GM12878 (cell line): ENCODE measurements at regions not wholly inside any gene's neighbourhood (a gene's known extent, or its start where the extent isn't known, plus 50 kb on each side); places are given as distances from the start of the nearest gene placed in this dataset.

ENCODE experiments used
- ATAC-seq: fragments of 200-7000 bp; cut with Tn5 transposase; 3 replicates; pipeline ENCODE4 v1.9.1; 2020; ENCODE audit warnings: mild to moderate bottlenecking, moderate library complexity
- BruUV-seq: library from RNA; stranded (reverse); fragments of 400-500 nt; replicated peaks from 2 replicates; lab custom pipeline; 2021; lab: Mats Ljungman, UMichigan
- CTCF ChIA-PET: fragments of 300-600 bp; sonication (Branson Sonifier 250); formaldehyde crosslinking; extraction: SDS; loops from one replicate; lab custom pipeline; 2021; ENCODE audit warnings: inconsistent platforms; lab: Yijun Ruan, JAX
- POLR2A ChIA-PET: fragments of 350-600 bp; formaldehyde crosslinking; extraction: SDS; loops from one replicate; lab custom pipeline; 2021; ENCODE audit warnings: inconsistent platforms; lab: Charles Lee
- RAD21 ChIA-PET: fragments of 300-600 bp; sonication (Branson Sonifier 250); formaldehyde crosslinking; loops from one replicate; lab custom pipeline; 2023; ENCODE audit warnings: antibody characterized with exemption; ENCODE audit not compliant: unreplicated experiment; lab: Charles Lee
- SMC1A ChIA-PET: fragments of 300-600 bp; sonication (Branson Sonifier 250); formaldehyde crosslinking; loops from one replicate; lab custom pipeline; 2023; ENCODE audit not compliant: unreplicated experiment, uncharacterized antibody; lab: Charles Lee
- DNase-seq: peaks from one replicate; pipeline ENCODE4 v3.0.0-alpha.2; 2011; ENCODE audit warnings: low read depth, low spot score
- FAIRE-seq: peaks from 3 replicates; lab custom pipeline; 2011; peaks lifted over from hg19 to GRCh38; lab: Jason Lieb, UNC
- H2AFZ ChIP-seq: 2 replicates; pipeline ENCODE4 v1.6.0; 2011; ENCODE audit warnings: low read depth, low read length, control low read depth; ENCODE audit not compliant: control insufficient read depth
- H3K27ac ChIP-seq: 2 replicates; pipeline ENCODE4 v1.5.1; 2011; ENCODE audit warnings: control low read depth; ENCODE audit not compliant: control insufficient read depth, insufficient read depth
- H3K27me3 ChIP-seq, 2 experiments: replicated peaks in 1 of 2; 2 replicates each; pipeline versions ENCODE4 v1.6.0 to v1.6.1; 2011; ENCODE audit warnings: low read length in 1 of 2; ENCODE audit not compliant: control insufficient read depth in 2 of 2, insufficient read depth in 2 of 2
- H3K36me3 ChIP-seq, 2 experiments: 2 replicates each; pipeline ENCODE4 v1.5.1; 2011; ENCODE audit warnings: low read length in 1 of 2; ENCODE audit not compliant: control insufficient read depth in 2 of 2, insufficient read depth in 2 of 2
- H3K4me1 ChIP-seq: 2 replicates; pipeline ENCODE4 v1.6.1; 2011; ENCODE audit warnings: mild to moderate bottlenecking, low read length, moderate library complexity, mixed read lengths; ENCODE audit not compliant: control insufficient read depth, insufficient read depth
- H3K4me2 ChIP-seq: 2 replicates; pipeline ENCODE4 v1.6.0; 2011; ENCODE audit warnings: control low read depth; ENCODE audit not compliant: control insufficient read depth, insufficient read depth
- H3K4me3 ChIP-seq: fragments of 200-600 bp; sonication (generic); 2 replicates; pipeline ENCODE4 v1.5.1; 2016
- H3K79me2 ChIP-seq: 2 replicates; pipeline ENCODE4 v1.6.0; 2011; ENCODE audit warnings: low read length; ENCODE audit not compliant: control insufficient read depth, insufficient read depth
- H3K9ac ChIP-seq: 2 replicates; pipeline ENCODE4 v1.8.0; 2011; ENCODE audit warnings: low read length, control low read depth, mixed read lengths; ENCODE audit not compliant: control insufficient read depth, insufficient read depth
- H3K9me3 ChIP-seq: replicated peaks from 3 replicates; pipeline ENCODE4 v1.5.1; 2011; ENCODE audit warnings: mild to moderate bottlenecking, low read length; ENCODE audit not compliant: control insufficient read depth, insufficient read depth
- H4K20me1 ChIP-seq: 2 replicates; pipeline ENCODE4 v1.6.0; 2011; ENCODE audit not compliant: control insufficient read depth, insufficient read depth
- E4F1 ChIP-seq: fragments of 450-650 bp; IDR thresholded peaks from 2 replicates; pipeline ENCODE4 v1.6.1; 2018; ENCODE audit warnings: borderline replicate concordance, mild to moderate bottlenecking; ENCODE audit not compliant: partially characterized antibody
- ELK1 ChIP-seq: IDR thresholded peaks from 2 replicates; pipeline ENCODE4 v1.6.1; 2012; ENCODE audit warnings: low read depth, low read length, improper control_type of control experiment
- IRF3 ChIP-seq: fragments of 450-650 bp; IDR thresholded peaks from 2 replicates; pipeline ENCODE4 v1.6.1; 2014; ENCODE audit warnings: mild to moderate bottlenecking
- KAT2A ChIP-seq: conservative IDR thresholded peaks from 2 replicates; pipeline ENCODE4 v1.6.1; 2011; ENCODE audit warnings: low read depth, low read length; ENCODE audit not compliant: control insufficient read depth
- KDM1A ChIP-seq: fragments of 200-600 bp; sonication (generic); IDR thresholded peaks from 2 replicates; pipeline ENCODE4 v1.6.1; 2016; ENCODE audit warnings: borderline replicate concordance
- RAD21 ChIP-seq: IDR thresholded peaks from 2 replicates; pipeline ENCODE4 v1.6.1; 2011; ENCODE audit warnings: mild to moderate bottlenecking, low read depth, low read length, moderate library complexity; ENCODE audit not compliant: insufficient read depth
- RAD51 ChIP-seq: fragments of 450-650 bp; IDR thresholded peaks from 2 replicates; pipeline ENCODE4 v1.6.1; 2016; ENCODE audit warnings: moderate library complexity, mild to moderate bottlenecking, inconsistent platforms
- SIN3A ChIP-seq: IDR thresholded peaks from 2 replicates; pipeline ENCODE4 v1.6.1; 2012; ENCODE audit warnings: low read depth, low read length, improper control_type of control experiment
- SIX5 ChIP-seq: IDR thresholded peaks from 2 replicates; pipeline ENCODE4 v1.6.1; 2011; ENCODE audit warnings: mild to moderate bottlenecking, low read depth, low read length, moderate library complexity; ENCODE audit not compliant: severe bottlenecking
- SRF ChIP-seq, 2 experiments: IDR thresholded peaks; 2 replicates each; pipeline ENCODE4 v1.6.1; 2011; ENCODE audit warnings: low read depth in 2 of 2, low read length in 2 of 2, mild to moderate bottlenecking in 1 of 2, moderate library complexity in 1 of 2
- STAT3 ChIP-seq: IDR thresholded peaks from 2 replicates; pipeline ENCODE4 v1.6.1; 2011; ENCODE audit warnings: low read depth, low read length, improper control_type of control experiment
- SUPT20H ChIP-seq: IDR thresholded peaks from 2 replicates; pipeline ENCODE4 v1.6.1; 2011; ENCODE audit warnings: low read depth, mild to moderate bottlenecking, low read length, moderate library complexity, borderline replicate concordance; ENCODE audit not compliant: control insufficient read depth
- ZNF384 ChIP-seq: IDR thresholded peaks from 2 replicates; pipeline ENCODE4 v1.6.1; 2012; ENCODE audit warnings: low read depth, mild to moderate bottlenecking, low read length, improper control_type of control experiment, borderline replicate concordance
- ZNF687 ChIP-seq: fragments of 450-650 bp; IDR thresholded peaks from 2 replicates; pipeline ENCODE4 v1.6.1; 2017; ENCODE audit warnings: mild to moderate bottlenecking, moderate library complexity
- WGBS: methylation state at CpG from one replicate; pipeline ENCODE4 v1.1.6; 2016; ENCODE audit warnings: low lambda C conversion rate; ENCODE audit not compliant: insufficient replicate concordance, insufficient coverage; ENCODE audit errors: missing lambda C conversion rate; 5-methylcytosine and 5-hydroxymethylcytosine counted together
- in situ Hi-C: fragments of 300-500 bp; cut with MboI; formaldehyde crosslinking; loops from 9 replicates; pipeline ENCODE4 v1.14.3; 2018; ENCODE audit warnings: mixed read lengths
- intact Hi-C: fragments of 100-400 bp; cut with micrococcal nuclease; formaldehyde crosslinking; loops from one replicate; pipeline ENCODE4 v1.14.2; 2022; ENCODE audit not compliant: unreplicated experiment

GRCh38 chr3:5411786-5412185 is 224.3 kb downstream of the EDEM1 start:
- no peak for ATAC-seq

More at GRCh38 chr3:5411786-5412185, 224.3 kb downstream of the EDEM1 start:
- in situ Hi-C loops (no loop called here), intact Hi-C loops (no loop called here)
- BruUV-seq: no TSS peak
- no peak for TF ChIP-seq ZNF384
- no peak for TF ChIP-seq RAD51
- no peak for TF ChIP-seq ZNF687
- TF ChIP-seq KAT2A: no peak
- TF ChIP-seq SIN3A: no peak
- no peak for TF ChIP-seq KDM1A
- TF ChIP-seq SUPT20H: no peak
- no peak for TF ChIP-seq IRF3
- TF ChIP-seq STAT3: no peak
- TF ChIP-seq RAD21: no peak
- TF ChIP-seq ELK1: no peak
- no peak for TF ChIP-seq SRF (IDR thresholded peaks at IDR 0.05; ENCODE audit: low read depth in 2 of 2, low read length in 2 of 2)
- TF ChIP-seq SIX5: no peak
- TF ChIP-seq E4F1: no peak
- RAD21 ChIA-PET: no interaction called here
- no peaks in the 10 kb centered on the region for H3K79me2 ChIP-seq
- H3K27ac ChIP-seq: no peak overlapping the region
- H3K4me3 ChIP-seq: no peak overlapping the region
- POLR2A ChIA-PET: no interaction called here
- H3K9me3 ChIP-seq: no peaks in the 10 kb centered on the region
- H3K36me3 ChIP-seq: no peaks in the 10 kb centered on the region
- FAIRE-seq: no peak
- SMC1A ChIA-PET: no interaction called here
- CTCF ChIA-PET: interaction anchor here (1.0 kb wide), 1 partner anchor 15 kb away, joined by 3 read pairs; no protein-coding TSS in a partner anchor
- no peaks in the 10 kb centered on the region for H4K20me1 ChIP-seq
- no peaks in the 10 kb centered on the region for H3K27me3 ChIP-seq
- no peak overlapping the region for H3K4me2 ChIP-seq
- no peak for DNase-seq
- no peaks in the 10 kb centered on the region for H3K4me1 ChIP-seq
- H3K9ac ChIP-seq: no peak overlapping the region
- 8% methylated on average over 2 of the region's 2 CpGs for WGBS
- no peak overlapping the region for H2AFZ ChIP-seq
